Endothelial cell of umbilical vein (primary cell): ENCODE measurements at regions not wholly inside any gene's neighbourhood (a gene's known extent, or its start where the extent isn't known, plus 50 kb on each side); places are given as distances from the start of the nearest gene placed in this dataset.

Source experiments
- BruUV-seq: library from RNA; stranded (reverse); fragments of 400-500 nt; replicated peaks from 2 replicates; lab custom pipeline; 2021; lab: Mats Ljungman, UMichigan
- CTCF ChIA-PET: fragments of 300-600, 350-600 bp; sonication (Branson Sonifier 250); formaldehyde crosslinking; loops from one replicate; lab custom pipeline; 2021; ENCODE audit warnings: antibody characterized with exemption, inconsistent platforms; lab: Charles Lee
- POLR2A ChIA-PET: fragments of 300-600, 350-600 bp; sonication (Branson Sonifier 250); formaldehyde crosslinking; loops from one replicate; lab custom pipeline; 2021; ENCODE audit warnings: antibody characterized with exemption, inconsistent platforms; lab: Charles Lee
- DNase-seq: peaks from one replicate; pipeline ENCODE4 v3.0.0-alpha.2; 2011; ENCODE audit warnings: low read depth, low spot score
- FAIRE-seq: peaks from 2 replicates; lab custom pipeline; 2011; peaks lifted over from hg19 to GRCh38; lab: Jason Lieb, UNC
- H2AFZ ChIP-seq: 2 replicates; pipeline ENCODE4 v1.6.0; 2012; ENCODE audit warnings: low read depth, low read length, control low read depth, inconsistent platforms
- H3K27ac ChIP-seq: 2 replicates; pipeline ENCODE4 v1.5.1; 2011; ENCODE audit warnings: low read depth, mild to moderate bottlenecking, control low read depth, low read length, moderate library complexity; ENCODE audit not compliant: insufficient read depth
- H3K27me3 ChIP-seq, 2 experiments: 2 replicates each; pipeline versions ENCODE4 v1.6.0 to v1.6.1; 2011; ENCODE audit warnings: low read length in 2 of 2, mixed read lengths in 1 of 2; ENCODE audit not compliant: control insufficient read depth in 2 of 2, insufficient read depth in 2 of 2
- H3K36me3 ChIP-seq, 2 experiments: 2 replicates in 1 of 2; 3 replicates in 1 of 2; pipeline ENCODE4 v1.5.1; 2011; ENCODE audit warnings: low read length in 2 of 2, mild to moderate bottlenecking in 1 of 2, moderate library complexity in 1 of 2; ENCODE audit not compliant: control insufficient read depth in 2 of 2, insufficient read depth in 2 of 2; ENCODE audit errors: extremely low read depth in 1 of 2
- H3K4me1 ChIP-seq: 3 replicates; pipeline ENCODE4 v1.5.1; 2011; ENCODE audit warnings: mild to moderate bottlenecking, low read length; ENCODE audit not compliant: control insufficient read depth, insufficient read depth; ENCODE audit errors: extremely low read depth
- H3K4me2 ChIP-seq: 2 replicates; pipeline ENCODE4 v1.6.1; 2011; ENCODE audit warnings: low read length, control low read depth, mixed read lengths; ENCODE audit not compliant: insufficient read depth
- H3K4me3 ChIP-seq, 3 experiments: fragments of 200-600 bp in 1 of 3; sonication (generic), shearing (Covaris generic) in 1 of 3; replicated peaks in 1 of 3; 2 replicates each; pipeline ENCODE4 v1.5.1; 2011 to 2016; ENCODE audit warnings: control low read depth in 3 of 3, low read length in 3 of 3, mild to moderate bottlenecking in 2 of 3, inconsistent platforms in 1 of 3, low read depth in 1 of 3, moderate library complexity in 1 of 3; ENCODE audit not compliant: insufficient read depth in 1 of 3
- H3K79me2 ChIP-seq: 2 replicates; pipeline ENCODE4 v1.6.0; 2012; ENCODE audit warnings: low read length, inconsistent platforms; ENCODE audit not compliant: control insufficient read depth, insufficient read depth
- H3K9ac ChIP-seq: replicated peaks from 2 replicates; pipeline ENCODE3; 2011; ENCODE audit warnings: low read length, control low read depth; ENCODE audit not compliant: insufficient read depth; ENCODE audit errors: extremely low read depth
- H3K9me1 ChIP-seq: replicated peaks from 3 replicates; pipeline ENCODE4 v1.6.0; 2011; ENCODE audit warnings: mild to moderate bottlenecking, low read length; ENCODE audit not compliant: control insufficient read depth, insufficient read depth; ENCODE audit errors: extremely low read depth
- H3K9me3 ChIP-seq: replicated peaks from 2 replicates; pipeline ENCODE4 v1.5.1; 2012; ENCODE audit warnings: low read length, inconsistent platforms; ENCODE audit not compliant: control insufficient read depth, insufficient read depth
- H4K20me1 ChIP-seq: replicated peaks from 2 replicates; pipeline ENCODE3; 2011; ENCODE audit warnings: mild to moderate bottlenecking, low read length; ENCODE audit not compliant: control insufficient read depth, insufficient read depth; ENCODE audit errors: extremely low read depth
- CTCF ChIP-seq, 2 donors: IDR thresholded peaks; 1 replicate in 1 of 2; 2 replicates in 1 of 2; pipeline ENCODE4 v1.5.1; 2011; ENCODE audit warnings: low read length in 2 of 2, mild to moderate bottlenecking in 2 of 2, moderate library complexity in 2 of 2, control low read depth in 1 of 2, inconsistent platforms in 1 of 2, low read depth in 1 of 2; ENCODE audit not compliant: insufficient read depth in 1 of 2; ENCODE audit errors: extremely low read depth in 1 of 2
- EZH2 ChIP-seq: IDR thresholded peaks from 2 replicates; pipeline ENCODE4 v1.6.1; 2012; ENCODE audit warnings: borderline replicate concordance, low read depth, mild to moderate bottlenecking, moderate library complexity, low read length, inconsistent platforms; ENCODE audit not compliant: severe bottlenecking
- FOS ChIP-seq: IDR thresholded peaks from 2 replicates; pipeline ENCODE4 v1.6.1; 2011; ENCODE audit warnings: mild to moderate bottlenecking, low read length, moderate library complexity, borderline replicate concordance; ENCODE audit not compliant: insufficient read depth
- GATA2 ChIP-seq: IDR thresholded peaks from 2 replicates; pipeline ENCODE4 v1.7.0; 2011; ENCODE audit warnings: low read depth, mild to moderate bottlenecking, moderate library complexity, mixed read lengths, low read length; ENCODE audit not compliant: insufficient read length, insufficient read depth
- JUN ChIP-seq: IDR thresholded peaks from 2 replicates; pipeline ENCODE4 v1.6.1; 2011; ENCODE audit warnings: borderline replicate concordance, low read depth; ENCODE audit not compliant: insufficient read length, insufficient read depth
- MYC ChIP-seq: IDR thresholded peaks from one replicate; pipeline ENCODE4 v1.6.1; 2011; ENCODE audit warnings: mild to moderate bottlenecking, low read depth, low read length
- POLR2A ChIP-seq: IDR thresholded peaks from 2 replicates; pipeline ENCODE4 v1.6.1; 2012; ENCODE audit warnings: low read depth, mild to moderate bottlenecking, control low read depth, low read length
- dilution Hi-C: fragments of 300-500 bp; cut with MboI; formaldehyde crosslinking; loops from one replicate; pipeline ENCODE4 v1.15.0; 2019; ENCODE audit warnings: low sequenced_read_pairs; ENCODE audit not compliant: extremely low pct_ligation_motif_present
- intact Hi-C: fragments of 100-400 bp; cut with micrococcal nuclease; formaldehyde crosslinking; loops from one replicate; pipeline ENCODE4 v1.10.0; 2022
- TF ChIP-seq, protein P1 (sequence below): IDR thresholded peaks from 2 replicates; pipeline ENCODE4 v1.6.1; 2011; ENCODE audit not compliant: insufficient read depth, insufficient read length

GRCh38 chr12:23458640-23459039 is 490.8 kb downstream of the SOX5 start:
- TF ChIP-seq EZH2 (no peak), GATA2 (no peak), MYC (no peak), JUN (no peak), POLR2A (no peak), CTCF (IDR thresholded peaks at IDR 0.05; ENCODE audit: extremely low read depth in 1 of 2, insufficient read depth in 1 of 2, low read depth in 1 of 2, low read length in 2 of 2) (no peak), FOS (no peak)
- TF ChIP-seq, protein P1, sequence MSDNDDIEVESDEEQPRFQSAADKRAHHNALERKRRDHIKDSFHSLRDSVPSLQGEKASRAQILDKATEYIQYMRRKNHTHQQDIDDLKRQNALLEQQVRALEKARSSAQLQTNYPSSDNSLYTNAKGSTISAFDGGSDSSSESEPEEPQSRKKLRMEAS, result no peak
- H3K9me3 ChIP-seq, result no peaks in the 10 kb centered on the region
- CTCF ChIA-PET, result no interaction called here
- dilution Hi-C loops, result no loop called here
- DNase-seq, result no peak
- no peak overlapping the region for H3K4me3 ChIP-seq
- intact Hi-C loops, result no loop called here
- H3K27ac ChIP-seq, result no peak overlapping the region
- no peak overlapping the region for H3K9ac ChIP-seq
- BruUV-seq, result no TSS peak
- H4K20me1 ChIP-seq, result no peaks in the 10 kb centered on the region
- no peaks in the 10 kb centered on the region for H3K79me2 ChIP-seq
- H3K9me1 ChIP-seq, result no peaks in the 10 kb centered on the region
- no peaks in the 10 kb centered on the region for H3K4me1 ChIP-seq
- no peak for FAIRE-seq
- H3K4me2 ChIP-seq, result no peak overlapping the region
- no peak overlapping the region for H2AFZ ChIP-seq
- H3K36me3 ChIP-seq, result no peaks in the 10 kb centered on the region
- no peaks in the 10 kb centered on the region for H3K27me3 ChIP-seq
- POLR2A ChIA-PET, result no interaction called here
